HG03103 (cell line): ENCODE measurements at regions not wholly inside any gene's neighbourhood (a gene's known extent, or its start where the extent isn't known, plus 50 kb on each side); places are given as distances from the start of the nearest gene placed in this dataset.

ENCODE experiments used
- ATAC-seq: cut with Tn5 transposase; IDR thresholded peaks from one replicate; pipeline ENCODE4 v1.9.1; 2021; ENCODE audit warnings: low read depth; ENCODE audit not compliant: unreplicated experiment

DNA sequence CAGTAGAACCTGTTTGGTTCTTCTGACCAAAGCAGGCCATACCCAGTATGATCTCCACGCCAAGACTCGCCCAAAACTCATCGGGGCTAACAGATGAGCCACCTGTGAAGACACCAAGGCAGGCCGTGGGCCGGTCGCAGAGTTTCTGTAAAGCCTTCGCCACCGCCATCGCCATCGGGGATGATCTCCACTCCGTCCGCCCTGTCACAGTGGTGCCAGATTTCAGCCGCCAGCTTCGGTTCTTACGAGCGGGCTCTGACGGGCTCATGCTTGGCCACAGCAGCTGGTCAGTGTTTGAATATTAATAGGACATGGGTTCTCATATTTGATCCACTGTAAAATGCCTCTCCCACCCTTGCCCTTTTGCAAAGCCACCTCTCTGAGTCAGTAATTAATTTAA lies 113.2 kb upstream of the TMEM132D start:
- ATAC-seq = no peak

DNA sequence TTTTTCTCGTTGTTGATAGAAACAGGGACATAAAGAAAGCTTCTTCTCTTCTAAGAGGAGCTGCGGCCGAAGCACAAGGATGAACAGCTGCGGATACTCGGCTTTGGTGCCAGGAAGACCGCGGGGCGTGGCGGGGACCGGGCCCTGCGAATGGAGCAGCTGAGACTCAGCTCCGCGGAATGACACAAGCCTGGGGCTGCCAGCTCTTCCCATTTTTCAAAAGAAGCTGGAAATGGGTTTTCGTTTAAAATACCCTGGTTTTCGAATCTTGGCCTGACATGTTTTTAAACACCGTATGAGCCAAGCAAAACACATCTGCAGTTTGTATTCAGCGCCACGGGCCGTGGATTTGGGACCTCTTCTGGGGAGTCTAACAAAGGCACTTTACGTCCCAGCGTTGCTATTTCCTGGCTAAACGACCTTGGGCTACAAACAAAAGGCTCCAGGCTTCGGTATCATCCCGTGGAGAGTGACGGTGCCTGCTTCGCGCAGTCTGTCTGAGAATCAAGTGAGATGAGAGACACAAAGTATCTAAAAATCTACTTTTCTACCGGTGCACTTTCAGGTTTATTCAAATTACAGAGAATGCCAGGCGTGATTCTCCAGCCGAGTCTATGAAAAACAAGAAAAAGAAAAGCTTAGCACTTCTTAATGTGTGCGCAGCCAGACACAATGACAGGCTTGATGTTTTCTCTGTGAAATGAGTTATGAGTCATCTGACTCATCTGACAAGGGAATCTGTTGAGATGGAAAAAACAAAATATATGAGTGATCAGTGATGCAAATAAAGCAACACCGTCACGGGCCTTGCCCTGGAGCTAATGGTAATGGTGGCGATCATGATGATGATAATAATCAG lies 114.0 kb upstream of the TMEM132D start:
- no peak for ATAC-seq

DNA sequence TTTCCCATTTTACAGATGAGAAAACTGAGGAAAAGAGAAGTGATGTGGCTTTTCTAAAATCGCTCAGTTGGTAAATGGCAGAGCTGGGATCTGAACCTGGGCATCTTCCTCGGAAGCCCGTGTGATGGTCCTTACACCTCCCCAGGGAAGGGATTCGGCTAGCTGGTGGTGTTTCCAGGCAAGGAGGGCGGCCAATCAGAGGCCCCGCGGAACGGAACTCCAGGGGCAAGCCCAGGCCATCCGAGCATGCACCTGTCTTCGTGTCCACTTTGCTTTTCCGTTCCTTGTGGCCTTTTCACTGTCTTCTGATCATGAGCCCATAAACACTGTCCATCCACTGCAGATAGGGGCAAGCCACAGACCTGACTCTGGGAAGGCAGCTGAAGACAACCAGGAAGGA lies 114.8 kb upstream of the TMEM132D start:
- no peak for ATAC-seq

DNA sequence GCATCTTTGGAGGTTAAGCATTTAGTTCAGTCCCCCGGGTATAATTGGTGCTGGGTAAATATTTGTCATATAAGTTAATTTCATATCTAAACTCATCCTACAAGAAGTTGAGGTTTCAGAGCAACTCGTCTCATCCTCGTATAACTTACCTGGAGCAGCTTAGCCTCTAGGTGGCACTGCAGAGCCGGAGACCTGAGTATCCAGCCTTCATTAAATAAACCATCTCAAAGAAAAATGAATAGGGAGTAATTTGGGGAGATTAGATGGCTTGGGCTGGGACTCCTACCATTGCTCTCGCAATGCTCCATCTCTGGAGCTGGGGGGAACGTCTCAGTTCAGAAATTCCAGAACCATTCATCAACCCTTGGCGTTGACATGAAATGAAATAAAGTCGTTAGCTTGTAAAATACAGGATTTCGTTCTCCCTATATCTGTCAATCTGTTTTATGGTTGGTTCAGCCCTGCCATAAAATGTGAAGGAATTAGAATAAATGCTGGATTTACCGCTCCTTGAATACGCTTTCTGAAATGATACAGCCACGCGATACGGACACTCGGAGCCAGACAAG lies 122.9 kb upstream of the TMEM132D start:
- ATAC-seq = no peak

DNA sequence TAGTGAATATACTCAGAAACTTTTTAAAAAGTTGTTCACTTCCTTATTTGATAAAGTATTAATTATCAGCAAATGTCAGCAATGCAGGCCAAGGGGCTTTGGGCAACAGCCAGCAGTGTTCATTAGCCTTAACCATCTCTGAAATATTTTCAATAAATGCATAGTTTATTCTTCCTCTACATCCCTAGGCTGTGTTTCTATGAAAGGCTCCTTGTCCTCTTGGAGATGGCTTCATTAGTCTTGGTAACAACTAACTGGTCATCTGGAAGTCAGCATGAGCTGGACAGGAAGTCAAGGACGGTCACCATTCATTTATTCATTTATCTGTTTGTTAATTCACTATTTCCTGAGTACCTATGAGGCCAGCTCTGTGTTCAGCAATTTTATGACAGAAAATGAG lies 124.0 kb upstream of the TMEM132D start:
- ATAC-seq = no peak

DNA sequence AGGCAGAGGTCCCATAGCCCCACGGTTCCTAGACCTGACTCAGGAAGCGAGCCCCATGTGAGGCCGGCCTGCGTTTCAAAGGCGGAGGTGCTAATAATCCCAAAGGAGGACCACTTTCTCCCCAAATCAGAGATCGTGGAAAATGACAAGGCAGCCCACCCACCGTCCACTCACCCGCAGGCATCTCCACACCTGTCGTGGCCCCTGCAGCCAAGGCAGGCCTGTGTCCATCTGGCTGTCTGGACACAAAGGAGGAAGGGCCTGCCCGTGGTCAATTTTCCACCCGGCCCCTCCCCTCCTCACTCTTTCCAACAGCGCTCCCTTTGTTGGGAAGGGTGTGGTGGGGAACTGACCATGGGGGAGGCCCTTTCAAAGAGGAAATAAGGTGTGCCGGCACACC lies 125.3 kb upstream of the TMEM132D start:
- no peak for ATAC-seq

DNA sequence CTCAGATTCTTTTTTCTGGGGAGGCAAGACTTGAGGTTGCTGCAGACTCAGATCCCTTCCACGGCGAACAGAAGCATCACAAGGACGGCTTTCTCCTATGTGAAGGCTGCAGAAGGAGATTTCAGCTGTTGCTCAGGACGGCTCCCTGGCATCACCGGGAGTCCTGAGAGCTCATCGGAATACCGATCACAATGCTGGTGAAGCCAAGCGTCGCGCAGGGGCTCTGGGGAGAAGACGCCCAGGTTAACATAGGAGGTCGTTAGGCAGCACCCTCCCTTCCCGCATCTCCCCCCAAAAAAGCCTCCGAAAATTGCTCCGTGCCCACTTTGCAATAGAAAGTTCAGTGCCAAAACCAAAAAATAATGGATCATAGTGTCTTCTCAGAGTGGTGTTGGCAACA lies 127.2 kb upstream of the TMEM132D start:
- no peak for ATAC-seq

DNA sequence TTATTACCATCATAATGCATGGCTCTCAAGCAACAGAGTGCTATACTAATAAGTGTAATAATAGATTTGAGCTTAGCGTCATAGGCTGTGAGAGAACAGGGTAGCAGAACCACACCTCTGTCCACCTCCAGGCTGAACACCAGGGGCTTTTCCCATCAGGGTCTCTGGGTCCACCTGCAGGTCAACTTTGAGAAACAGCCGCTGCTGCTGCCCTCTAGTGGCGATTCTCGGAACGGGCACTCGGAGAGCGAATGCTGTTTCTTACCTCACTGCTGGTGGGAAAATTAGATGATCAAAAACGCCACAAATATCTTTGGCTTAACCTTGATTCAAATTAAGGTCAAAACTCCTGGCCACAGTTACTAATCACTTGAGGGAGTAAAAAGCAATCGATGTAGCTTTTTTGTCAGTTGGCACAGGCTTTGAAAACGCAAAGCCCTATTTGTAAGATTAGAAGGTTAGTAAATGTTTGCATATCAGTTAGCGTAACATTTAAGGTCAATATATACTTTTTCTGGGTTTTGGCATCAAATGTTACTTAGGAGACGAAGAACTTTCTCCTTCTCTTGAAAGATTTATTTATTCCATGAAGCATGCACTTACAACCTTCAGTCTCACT lies 127.9 kb upstream of the TMEM132D start:
- peak; percentile 83 for ATAC-seq

DNA sequence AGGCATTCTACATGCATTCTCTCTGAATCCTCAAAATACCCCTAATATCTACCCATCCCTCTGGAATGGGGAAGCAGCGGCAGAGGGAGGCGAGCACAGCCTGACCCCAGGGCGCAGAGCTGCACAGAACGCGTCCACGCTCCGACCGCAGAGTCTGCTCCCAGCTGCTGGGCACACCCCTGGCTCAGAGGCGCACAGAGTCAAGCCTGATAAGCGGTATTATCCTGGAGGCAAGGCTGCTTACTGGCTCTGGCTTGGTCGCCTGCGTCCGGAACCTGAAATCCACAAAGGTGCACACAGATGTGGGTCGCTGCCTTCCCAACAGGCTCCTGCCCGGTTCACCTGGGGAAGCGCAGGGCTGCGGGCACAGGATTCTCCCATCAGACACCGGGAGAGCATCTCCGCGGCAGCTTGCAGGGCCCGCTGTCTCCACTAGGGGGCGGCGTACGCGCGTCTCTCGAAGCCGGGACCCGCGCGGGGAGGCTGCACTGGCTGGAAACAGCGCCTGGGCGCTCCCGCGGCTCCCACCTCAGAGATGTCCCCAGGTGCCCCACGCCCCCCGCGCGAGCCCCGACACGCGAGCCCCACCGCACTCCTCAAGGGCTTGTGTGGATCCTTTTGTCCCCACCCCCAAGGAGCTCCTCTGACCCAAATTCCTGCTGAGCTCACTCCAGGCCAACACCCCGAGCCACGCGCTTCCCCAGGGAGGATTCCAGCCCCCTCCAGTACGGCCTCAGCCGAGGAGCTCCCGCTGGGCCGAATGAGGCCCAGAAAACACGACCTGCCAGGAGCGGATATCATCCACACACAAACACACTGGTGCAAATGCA lies 120.1 kb upstream of the FZD10 start:
- no peak for ATAC-seq

DNA sequence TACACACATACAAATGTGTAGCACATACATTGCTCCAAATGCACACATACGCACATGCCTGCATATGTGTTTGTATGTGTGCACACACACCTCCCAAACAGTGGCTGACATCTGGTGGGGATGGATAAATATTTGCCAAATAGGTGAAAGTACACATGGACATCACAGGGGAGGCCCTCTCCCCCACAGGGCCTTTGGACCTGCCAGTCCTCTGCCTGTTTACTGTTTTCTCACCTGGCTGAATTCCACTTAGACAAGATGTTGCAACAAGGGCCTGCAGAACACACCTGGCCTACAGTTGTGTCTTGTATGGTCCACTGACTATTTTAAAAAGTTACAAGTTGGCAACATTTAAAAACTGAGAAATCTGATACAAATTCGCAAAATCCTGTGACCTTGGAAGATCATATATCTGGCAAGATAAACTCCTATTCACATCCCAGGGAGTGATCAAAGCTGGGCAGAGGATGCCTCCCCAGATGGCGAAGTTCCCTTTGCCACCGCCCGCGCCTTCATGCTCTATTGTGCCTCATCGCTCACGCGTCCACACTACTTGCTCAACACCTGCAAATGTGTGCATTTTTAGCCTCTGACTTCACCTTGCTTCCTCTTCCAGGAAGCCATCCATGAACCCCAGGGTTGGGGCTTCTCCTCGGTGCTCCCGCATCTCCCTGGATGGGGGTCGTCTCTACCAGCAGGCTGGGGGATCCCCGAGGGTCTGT lies 118.4 kb upstream of the FZD10 start:
- ATAC-seq = no peak

DNA sequence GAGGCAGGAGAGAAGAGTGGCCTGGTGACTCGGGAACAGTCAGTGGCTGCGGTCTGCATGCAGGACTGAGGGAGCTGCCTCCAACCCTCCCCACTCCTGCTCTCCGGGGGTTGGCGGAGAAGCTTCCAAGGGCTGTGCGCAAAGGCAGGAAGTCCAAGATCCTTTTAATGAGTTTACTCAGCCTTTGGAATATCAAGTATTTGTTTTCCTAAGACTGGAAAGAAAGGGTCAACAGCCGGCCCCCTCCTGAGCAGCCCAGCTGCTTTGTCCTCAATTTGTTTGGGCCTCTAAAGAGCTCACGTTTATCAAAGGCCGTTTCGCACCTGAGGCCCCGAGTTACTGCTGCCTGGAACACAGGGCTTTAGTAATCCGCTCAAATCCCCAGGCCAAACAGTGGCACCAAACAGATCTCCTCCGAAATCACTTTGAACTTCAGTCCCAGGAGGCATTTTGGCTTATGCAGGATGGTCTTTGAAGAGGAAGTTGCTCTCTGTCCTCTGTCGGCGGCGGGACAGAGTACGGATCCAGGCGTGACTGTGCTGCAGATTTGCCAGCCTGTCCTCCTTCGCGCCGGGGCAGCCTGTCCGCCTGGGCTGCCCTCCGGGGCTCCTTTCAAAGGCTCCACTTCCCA lies 117.2 kb upstream of the FZD10 start:
- no peak for ATAC-seq

DNA sequence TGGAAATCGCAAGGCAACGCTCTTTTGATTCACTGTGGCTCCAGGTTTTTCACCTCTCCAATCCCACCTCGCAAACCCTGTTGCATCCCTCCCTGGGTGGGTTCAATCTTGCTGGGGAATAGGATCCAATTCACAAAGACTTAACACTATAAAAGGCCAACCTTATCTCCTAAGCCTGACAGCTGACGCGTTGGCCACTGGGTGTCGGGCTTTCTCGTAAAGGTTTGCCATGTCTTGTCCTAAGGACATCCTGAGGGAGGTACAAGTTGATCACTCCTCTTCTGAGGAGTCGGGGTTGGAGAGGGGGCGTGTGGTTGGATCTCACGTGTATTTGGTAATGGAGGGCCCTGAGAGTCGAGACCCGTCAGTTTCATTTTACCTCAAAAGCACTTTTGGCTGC lies 112.6 kb upstream of the FZD10 start:
- ATAC-seq = no peak

DNA sequence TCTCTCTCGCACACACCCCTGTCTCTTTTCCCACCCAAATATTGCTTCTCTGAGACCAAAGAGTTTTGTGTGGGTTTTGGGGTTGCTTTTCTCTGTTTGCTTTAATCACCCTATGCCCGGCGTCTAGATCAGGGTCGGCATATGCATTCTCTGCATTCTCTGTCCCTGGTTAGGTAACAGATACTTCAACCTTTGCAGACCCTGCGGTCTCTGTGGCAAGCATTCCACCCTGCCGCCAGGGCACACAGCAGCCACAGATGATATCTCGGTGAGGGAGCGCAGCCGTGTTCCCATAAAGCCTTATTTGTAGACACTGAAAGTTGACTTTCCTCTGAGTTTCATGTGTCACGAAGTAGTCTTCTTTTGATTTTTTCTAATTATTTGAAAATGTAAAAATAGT lies 110.4 kb upstream of the FZD10 start:
- ATAC-seq = no peak

DNA sequence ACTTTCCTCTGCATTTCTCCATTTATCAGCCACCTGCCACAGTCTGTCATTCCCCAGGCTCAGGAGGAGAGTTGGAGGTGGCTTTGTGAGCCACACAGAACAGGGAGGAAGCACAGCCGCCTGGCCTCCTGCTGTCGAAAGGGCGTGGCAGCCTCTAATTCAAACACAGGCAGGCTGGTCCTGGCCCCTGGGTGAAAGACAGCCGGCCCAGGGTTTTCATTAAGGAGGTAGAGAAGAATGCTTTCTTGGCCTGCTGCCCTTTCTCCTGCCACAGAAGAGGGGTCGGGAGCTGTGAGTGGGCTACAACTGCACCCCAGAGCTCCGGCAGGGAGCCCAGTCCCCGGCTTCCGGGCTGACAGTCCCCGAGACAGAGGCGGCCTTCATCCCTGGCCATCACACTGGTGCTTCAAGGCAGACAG lies 108.6 kb upstream of the FZD10 start:
- ATAC-seq = no peak

DNA sequence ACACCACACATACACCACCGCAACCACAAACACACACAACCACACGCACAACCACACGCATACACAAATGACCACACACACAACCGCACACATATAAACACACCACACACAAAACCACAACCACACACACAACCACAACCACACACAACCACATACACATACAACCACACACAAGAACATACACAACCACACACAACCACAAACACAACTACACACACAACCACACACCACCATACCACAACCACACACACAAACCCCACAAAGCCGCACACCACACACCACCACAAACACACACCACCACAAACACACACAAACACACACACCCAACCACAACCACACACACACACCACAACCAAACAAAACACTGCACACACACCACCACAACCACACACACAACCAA lies 107.5 kb upstream of the FZD10 start:
- no peak for ATAC-seq

DNA sequence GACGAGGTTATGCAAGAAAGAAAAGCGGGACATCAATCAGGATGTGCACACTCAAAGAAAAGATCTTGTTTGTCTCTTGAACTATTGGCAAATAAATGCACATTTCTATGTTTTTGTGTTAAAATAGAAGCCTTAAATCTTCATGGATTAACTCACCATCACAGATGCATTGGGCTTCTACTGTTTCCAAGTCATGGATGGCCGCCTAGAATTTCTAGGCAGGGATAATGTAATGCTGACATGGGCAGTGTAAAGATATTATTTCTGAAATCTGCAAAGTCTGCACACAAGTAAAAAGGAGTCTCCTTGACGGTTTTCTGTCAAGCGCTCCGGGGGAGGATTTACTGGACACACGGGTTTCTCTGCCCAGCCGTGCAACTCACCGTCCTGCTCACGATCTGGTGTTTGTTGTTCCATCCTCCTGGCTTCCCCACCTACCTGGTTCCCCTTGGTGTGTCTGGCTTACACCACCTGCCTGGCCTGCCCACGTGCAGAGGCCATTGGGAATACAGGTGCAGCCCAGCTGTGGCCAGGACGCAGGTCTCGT lies 103.3 kb upstream of the FZD10 start:
- no peak for ATAC-seq

DNA sequence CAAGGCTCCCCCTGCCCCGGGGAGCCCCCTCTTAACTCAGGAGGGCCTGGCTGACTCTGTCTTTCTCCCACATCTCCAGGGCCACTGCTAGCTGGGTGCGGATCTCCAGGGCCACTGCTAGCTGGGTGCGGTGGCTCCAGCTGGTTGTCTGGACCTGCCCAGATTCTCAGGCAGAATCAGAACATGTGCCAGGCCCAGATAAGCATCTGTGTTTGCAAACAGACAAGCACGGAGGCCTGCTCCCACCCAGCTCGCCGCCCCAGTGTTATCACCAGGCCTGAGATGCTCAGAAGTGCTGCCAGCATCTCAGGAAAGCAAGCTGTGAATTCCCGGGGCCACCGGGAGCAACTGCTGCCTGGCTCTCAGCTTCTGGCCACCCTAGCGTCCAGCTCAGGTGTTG lies 98.4 kb upstream of the FZD10 start:
- no peak for ATAC-seq

DNA sequence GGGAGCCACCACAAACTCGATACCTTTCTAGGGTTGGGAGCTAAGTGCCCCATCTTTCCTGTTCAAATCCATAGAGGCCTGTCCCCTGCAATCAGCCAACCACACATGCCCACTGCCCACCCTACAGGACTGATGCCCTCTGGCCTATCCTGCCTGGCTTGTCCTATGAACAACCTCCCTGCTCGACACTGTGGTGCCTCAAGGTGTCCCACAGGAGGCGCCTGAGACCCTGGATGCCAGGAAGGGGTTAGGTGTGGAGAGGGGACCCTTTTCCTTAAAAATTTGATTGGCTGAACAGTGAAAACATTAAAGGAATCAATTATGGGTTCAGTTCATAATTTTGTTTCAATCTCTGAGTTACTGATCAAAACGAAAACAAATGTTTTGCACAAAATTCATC lies 97.3 kb upstream of the FZD10 start:
- ATAC-seq = no peak

DNA sequence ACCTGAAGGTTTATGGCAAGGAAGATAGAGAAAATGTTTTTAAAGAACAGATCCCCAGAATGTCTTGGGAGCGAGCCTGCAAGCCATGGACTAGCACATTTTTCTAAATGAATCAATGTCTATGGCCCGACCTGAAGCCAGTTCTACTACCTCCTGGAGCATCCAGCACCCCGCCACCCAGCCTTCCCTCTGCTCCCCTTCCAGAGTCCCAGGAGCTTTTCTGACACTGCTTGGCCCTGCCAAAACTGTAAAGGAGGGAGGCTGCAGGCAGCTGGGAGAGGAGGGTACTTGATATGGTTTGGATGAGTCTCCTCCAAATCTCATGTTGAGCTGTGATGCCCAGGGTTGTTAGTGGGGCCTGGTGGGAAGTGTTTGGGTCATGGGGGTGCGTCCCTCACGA lies 95.5 kb upstream of the FZD10 start:
- ATAC-seq = no peak

DNA sequence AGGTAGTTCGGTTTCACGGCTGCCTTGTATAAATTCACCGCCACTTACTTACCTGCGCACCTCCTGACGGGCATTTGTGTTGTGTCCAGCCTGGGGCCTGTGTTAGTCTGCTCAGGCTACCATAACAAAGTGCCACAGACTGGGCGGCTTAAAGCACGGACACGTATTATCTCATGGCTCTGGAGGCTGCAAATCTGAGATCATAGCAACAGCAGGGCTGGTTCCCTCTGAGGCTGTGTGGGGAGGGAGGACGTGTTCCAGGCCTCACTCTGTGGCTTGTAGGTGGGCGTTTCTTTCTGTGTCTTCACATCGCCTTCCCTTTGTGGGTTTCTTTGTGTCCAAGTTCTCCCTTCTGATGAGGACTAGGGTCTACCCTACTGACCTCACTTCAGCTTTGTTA lies 93.5 kb upstream of the FZD10 start:
- no peak for ATAC-seq
